T-helper 2 cell treated with Interferon-gamma antibody and Interleukin-4, amounts not matched to agents 5 μg/mL and 100 μg/mL, for 36 hours (primary cell): ENCODE measurements at regions not wholly inside any gene's neighbourhood (a gene's known extent, or its start where the extent isn't known, plus 50 kb on each side); places are given as distances from the start of the nearest gene placed in this dataset.
"Not testable (repeated sequence)": the region's sequence is repeated elsewhere in the genome, so short reads cannot be mapped to it uniquely, and the experiment has no call there.

Source experiments
- DNase-seq: peaks from one replicate; pipeline ENCODE4 v3.0.0; 2021; ENCODE audit warnings: low spot score
- H3K27ac Mint-ChIP-seq: one replicate; pipeline ENCODE4 v1.8.0; 2021; ENCODE audit warnings: mild to moderate bottlenecking, mixed read lengths
- H3K27me3 Mint-ChIP-seq: one replicate; pipeline ENCODE4 v1.8.0; 2021; ENCODE audit warnings: low read depth, mixed read lengths
- H3K36me3 Mint-ChIP-seq: one replicate; pipeline ENCODE4 v1.8.0; 2021; ENCODE audit warnings: low read depth, mixed read lengths
- H3K4me1 Mint-ChIP-seq: one replicate; pipeline ENCODE4 v1.8.0; 2021; ENCODE audit warnings: low read depth, mixed read lengths
- H3K4me3 Mint-ChIP-seq: one replicate; pipeline ENCODE4 v1.8.0; 2022; ENCODE audit warnings: mild to moderate bottlenecking, moderate library complexity, mixed read lengths
- H3K9me3 Mint-ChIP-seq: one replicate; pipeline ENCODE4 v1.8.0; 2021; ENCODE audit warnings: mixed read lengths

GRCh38 chr4:1589098-1589497, 95.0 kb downstream of the FAM53A start:
- no peak overlapping the region for H3K4me3 Mint-ChIP-seq
- DNase-seq, result no peak
- H3K4me1 Mint-ChIP-seq, result no peaks in the 10 kb centered on the region
- peaks cover 2% of the 10 kb centered on the region for H3K36me3 Mint-ChIP-seq
- H3K9me3 Mint-ChIP-seq, result peaks cover 8% of the 10 kb centered on the region
- peaks cover 12% of the 10 kb centered on the region for H3K27me3 Mint-ChIP-seq
- no peak overlapping the region for H3K27ac Mint-ChIP-seq

GRCh38 chr4:1588306-1588705, 95.8 kb downstream of the FAM53A start:
- H3K4me3 Mint-ChIP-seq, result no peak overlapping the region
- H3K27me3 Mint-ChIP-seq, result peaks cover 12% of the 10 kb centered on the region
- no peak for DNase-seq

GRCh38 chr4:1584498-1584897, 99.6 kb downstream of the FAM53A start:
- Mint-ChIP-seq H3K27ac (no peak overlapping the region), H3K4me3 (no peak overlapping the region), H3K27me3 (peaks cover 10% of the 10 kb centered on the region), H3K4me1 (peaks cover 4% of the 10 kb centered on the region), H3K36me3 (no peaks in the 10 kb centered on the region), H3K9me3 (peaks cover 4% of the 10 kb centered on the region)
- DNase-seq, result no peak

More at GRCh38 chr4:1588306-1588705, 95.8 kb downstream of the FAM53A start:
- Mint-ChIP-seq H3K9me3 (peaks cover 8% of the 10 kb centered on the region), H3K4me1 (no peaks in the 10 kb centered on the region), H3K27ac (no peak overlapping the region), H3K36me3 (peaks cover 2% of the 10 kb centered on the region)

GRCh38 chr4:1583859-1584258, 100.3 kb downstream of the FAM53A start:
- DNase-seq, result no peak
- peaks cover 4% of the 10 kb centered on the region for H3K4me1 Mint-ChIP-seq
- no peak overlapping the region for H3K27ac Mint-ChIP-seq
- H3K36me3 Mint-ChIP-seq, result no peaks in the 10 kb centered on the region
- H3K4me3 Mint-ChIP-seq, result no peak overlapping the region
- peaks cover 10% of the 10 kb centered on the region for H3K27me3 Mint-ChIP-seq
- H3K9me3 Mint-ChIP-seq, result peaks cover under 1% of the 10 kb centered on the region

GRCh38 chr4:1583051-1583785, 100.9 kb downstream of the FAM53A start:
- Mint-ChIP-seq H3K4me3 (no peak overlapping the region), H3K4me1 (peaks cover 4% of the 10 kb centered on the region), H3K27ac (no peak overlapping the region), H3K27me3 (peaks cover 6% of the 10 kb centered on the region), H3K9me3 (no peaks in the 10 kb centered on the region), H3K36me3 (no peaks in the 10 kb centered on the region)
- no peak for DNase-seq

GRCh38 chr4:1582227-1582626, 101.9 kb downstream of the FAM53A start:
- Mint-ChIP-seq H3K27ac (no peak overlapping the region), H3K4me3 (no peak overlapping the region), H3K9me3 (no peaks in the 10 kb centered on the region)

GRCh38 chr4:1581164-1581894, 102.8 kb downstream of the FAM53A start:
- H3K27ac Mint-ChIP-seq, result peak overlapping the region; percentile 62
- H3K27me3 Mint-ChIP-seq, H3K4me1 Mint-ChIP-seq, H3K9me3 Mint-ChIP-seq, H3K36me3 Mint-ChIP-seq: not testable (repeated sequence)
- H3K4me3 Mint-ChIP-seq, result peak overlapping the region; percentile 42
- DNase-seq, result peak; percentile 87

More at GRCh38 chr4:1582227-1582626, 101.9 kb downstream of the FAM53A start:
- H3K36me3 Mint-ChIP-seq, result no peaks in the 10 kb centered on the region
- no peak for DNase-seq
- peaks cover 3% of the 10 kb centered on the region for H3K27me3 Mint-ChIP-seq
- H3K4me1 Mint-ChIP-seq, result peaks cover 4% of the 10 kb centered on the region

- H3K4me1 Mint-ChIP-seq, H3K27ac Mint-ChIP-seq, H3K36me3 Mint-ChIP-seq, H3K4me3 Mint-ChIP-seq, H3K27me3 Mint-ChIP-seq, DNase-seq, H3K9me3 Mint-ChIP-seq: not testable (repeated sequence)
Measured at GRCh38 chr4:1580692-1581012, 103.5 kb downstream of the FAM53A start.

- peak; percentile 82 for DNase-seq
- Mint-ChIP-seq H3K4me3 (peak overlapping the region; percentile 71), H3K4me1 (peaks cover 4% of the 10 kb centered on the region), H3K36me3 (no peaks in the 10 kb centered on the region), H3K27ac (peak overlapping the region; percentile 84), H3K27me3 (no peaks in the 10 kb centered on the region), H3K9me3 (no peaks in the 10 kb centered on the region)
Measured at GRCh38 chr4:1579901-1580691, 104.0 kb downstream of the FAM53A start.

- DNase-seq, result peak; percentile 72
- H3K4me1 Mint-ChIP-seq, result peaks cover 4% of the 10 kb centered on the region
- H3K27ac Mint-ChIP-seq, result peak overlapping the region; percentile 84
- H3K27me3 Mint-ChIP-seq, result no peaks in the 10 kb centered on the region
- H3K36me3 Mint-ChIP-seq, result no peaks in the 10 kb centered on the region
- H3K4me3 Mint-ChIP-seq, result peak overlapping the region; percentile 54
- H3K9me3 Mint-ChIP-seq, result no peaks in the 10 kb centered on the region
Measured at GRCh38 chr4:1579001-1579900, 104.9 kb downstream of the FAM53A start.

- peak overlapping the region; percentile 46 for H3K4me3 Mint-ChIP-seq
- no peaks in the 10 kb centered on the region for H3K27me3 Mint-ChIP-seq
- H3K36me3 Mint-ChIP-seq, result no peaks in the 10 kb centered on the region
- no peaks in the 10 kb centered on the region for H3K9me3 Mint-ChIP-seq
- H3K4me1 Mint-ChIP-seq, result peaks cover 4% of the 10 kb centered on the region
- no peak for DNase-seq
- H3K27ac Mint-ChIP-seq, result peak overlapping the region; percentile 68
Measured at GRCh38 chr4:1578251-1578773, 105.8 kb downstream of the FAM53A start.

GRCh38 chr4:1577822-1578217, 106.3 kb downstream of the FAM53A start:
- H3K36me3 Mint-ChIP-seq, result no peaks in the 10 kb centered on the region
- no peaks in the 10 kb centered on the region for H3K27me3 Mint-ChIP-seq
- H3K4me1 Mint-ChIP-seq, result peaks cover 4% of the 10 kb centered on the region
- H3K27ac Mint-ChIP-seq, result no peak overlapping the region
- no peak for DNase-seq
- H3K4me3 Mint-ChIP-seq, result no peak overlapping the region
- no peaks in the 10 kb centered on the region for H3K9me3 Mint-ChIP-seq
